LoVo (cell line): ENCODE measurements at regions not wholly inside any gene's neighbourhood (a gene's known extent, or its start where the extent isn't known, plus 50 kb on each side); places are given as distances from the start of the nearest gene placed in this dataset.
"Not testable (repeated sequence)": the region's sequence is repeated elsewhere in the genome, so short reads cannot be mapped to it uniquely, and the experiment has no call there.

Experiments used
- DNase-seq: peaks from one replicate; pipeline ENCODE4 v3.0.0-alpha.2; 2016; ENCODE audit warnings: low spot score

GRCh38 chr1:221574529-221574928 lies 167.4 kb downstream of the DUSP10 start:
- no peak for DNase-seq

- no peak for DNase-seq
These were observed 166.3 kb downstream of the DUSP10 start for GRCh38 chr1:221575605-221576004.

- no peak for DNase-seq
These were observed 165.6 kb downstream of the DUSP10 start for GRCh38 chr1:221576268-221576667.

- no peak for DNase-seq
These were observed 158.4 kb downstream of the DUSP10 start for GRCh38 chr1:221583465-221583864.

- DNase-seq: not testable (repeated sequence)
These were observed 154.9 kb downstream of the DUSP10 start for GRCh38 chr1:221587013-221587412.

GRCh38 chr1:221591250-221591649 lies 150.6 kb downstream of the DUSP10 start:
- not testable (repeated sequence) for DNase-seq

- DNase-seq: no peak
These were observed 147.3 kb downstream of the DUSP10 start for GRCh38 chr1:221594576-221594975.

- DNase-seq: no peak
These were observed 143.8 kb downstream of the DUSP10 start for GRCh38 chr1:221598122-221598521.

- no peak for DNase-seq
These were observed 140.7 kb downstream of the DUSP10 start for GRCh38 chr1:221601166-221601565.

- no peak for DNase-seq
These were observed 139.1 kb downstream of the DUSP10 start for GRCh38 chr1:221602830-221603229.

GRCh38 chr1:221604390-221604789 lies 137.5 kb downstream of the DUSP10 start:
- not testable (repeated sequence) for DNase-seq

- no peak for DNase-seq
These were observed 136.9 kb downstream of the DUSP10 start for GRCh38 chr1:221604948-221605347.

- no peak for DNase-seq
These were observed 136.3 kb downstream of the DUSP10 start for GRCh38 chr1:221605569-221605968.

GRCh38 chr1:221606256-221606655 lies 135.6 kb downstream of the DUSP10 start:
- DNase-seq: no peak

GRCh38 chr1:221608835-221609320 lies 133.0 kb downstream of the DUSP10 start:
- DNase-seq: no peak

GRCh38 chr1:221611656-221612046 lies 130.2 kb downstream of the DUSP10 start:
- DNase-seq: no peak

GRCh38 chr1:221612047-221612777 lies 129.7 kb downstream of the DUSP10 start:
- peak; percentile 37 for DNase-seq

- no peak for DNase-seq
These were observed 121.2 kb downstream of the DUSP10 start for GRCh38 chr1:221620437-221621384.

- no peak for DNase-seq
These were observed 120.2 kb downstream of the DUSP10 start for GRCh38 chr1:221621683-221622082.

- no peak for DNase-seq
These were observed 119.5 kb downstream of the DUSP10 start for GRCh38 chr1:221622389-221622788.

- no peak for DNase-seq
These were observed 116.9 kb downstream of the DUSP10 start for GRCh38 chr1:221625026-221625425.

GRCh38 chr1:221626041-221626440 lies 115.8 kb downstream of the DUSP10 start:
- no peak for DNase-seq

- no peak for DNase-seq
These were observed 111.7 kb downstream of the DUSP10 start for GRCh38 chr1:221630236-221630635.
